ENCODE measurements at regions not wholly inside any gene's neighbourhood (a gene's known extent, or its start where the extent isn't known, plus 50 kb on each side); places are given as distances from the start of the nearest gene placed in this dataset.

- Histone ChIP-seq H3K27me3 (ENCODE audit: control insufficient read depth, insufficient read depth) (no peaks in the 10 kb centered on the region), H3K4me3 (ENCODE audit: low read length) (no peak overlapping the region), H3K9me3 (ENCODE audit: control insufficient read depth, low read length) (no peaks in the 10 kb centered on the region), H3K4me1 (ENCODE audit: control insufficient read depth, insufficient read depth, low read length) (no peaks in the 10 kb centered on the region), H3K27ac (ENCODE audit: low read length) (peak overlapping the region; percentile 71)
- ATAC-seq (no peak), DNase-seq (peak in 1 of 3 donors; percentile 33)
- intact Hi-C loops (cut with DNase I) = no loop called here
- 68% methylated on average over 8 of the region's 8 CpGs for WGBS
Observed at GRCh38 chr12:124726596-124727263, 136.9 kb downstream of the SCARB1 start.

- no peak overlapping the region for H3K4me3 ChIP-seq (ENCODE audit: low read length)
- H3K27me3 ChIP-seq (ENCODE audit: control insufficient read depth, insufficient read depth) = no peaks in the 10 kb centered on the region
- WGBS = 83% methylated on average over 7 of the region's 7 CpGs
- H3K4me1 ChIP-seq (ENCODE audit: control insufficient read depth, insufficient read depth, low read length) = no peaks in the 10 kb centered on the region
- DNase-seq (no peak), ATAC-seq (no peak)
- H3K9me3 ChIP-seq (ENCODE audit: control insufficient read depth, low read length) = no peaks in the 10 kb centered on the region
- intact Hi-C loops (cut with DNase I) = no loop called here
- H3K27ac ChIP-seq (ENCODE audit: low read length) = peak overlapping the region; percentile 46
Observed at GRCh38 chr12:124725597-124726237, 137.9 kb downstream of the SCARB1 start.

GRCh38 chr12:124725099-124725498, 138.6 kb downstream of the SCARB1 start:
- ATAC-seq (no peak), DNase-seq (no peak)
- Histone ChIP-seq H3K9me3 (ENCODE audit: control insufficient read depth, low read length) (no peaks in the 10 kb centered on the region), H3K27ac (ENCODE audit: low read length) (no peak overlapping the region), H3K4me1 (ENCODE audit: control insufficient read depth, insufficient read depth, low read length) (no peaks in the 10 kb centered on the region), H3K27me3 (ENCODE audit: control insufficient read depth, insufficient read depth) (no peaks in the 10 kb centered on the region), H3K4me3 (ENCODE audit: low read length) (no peak overlapping the region)
- WGBS = 91% methylated on average over 9 of the region's 9 CpGs
- intact Hi-C loops (cut with DNase I) = no loop called here

GRCh38 chr12:124722878-124723277, 140.8 kb downstream of the SCARB1 start:
- WGBS = 91% methylated on average over 3 of the region's 3 CpGs
- DNase-seq (no peak), ATAC-seq (no peak)
- Histone ChIP-seq H3K4me1 (ENCODE audit: control insufficient read depth, insufficient read depth, low read length) (no peaks in the 10 kb centered on the region), H3K9me3 (ENCODE audit: control insufficient read depth, low read length) (no peaks in the 10 kb centered on the region), H3K4me3 (ENCODE audit: low read length) (no peak overlapping the region), H3K27me3 (ENCODE audit: control insufficient read depth, insufficient read depth) (no peaks in the 10 kb centered on the region), H3K27ac (ENCODE audit: low read length) (no peak overlapping the region)
- intact Hi-C loops (cut with DNase I) = no loop called here

- Histone ChIP-seq H3K4me3 (ENCODE audit: low read length) (no peak overlapping the region), H3K4me1 (ENCODE audit: control insufficient read depth, insufficient read depth, low read length) (no peaks in the 10 kb centered on the region), H3K9me3 (ENCODE audit: control insufficient read depth, low read length) (no peaks in the 10 kb centered on the region), H3K27me3 (ENCODE audit: control insufficient read depth, insufficient read depth) (no peaks in the 10 kb centered on the region), H3K27ac (ENCODE audit: low read length) (no peak overlapping the region)
- intact Hi-C loops (cut with DNase I) = no loop called here
- 82% methylated on average over 3 of the region's 3 CpGs for WGBS
- DNase-seq (no peak), ATAC-seq (no peak)
Observed at GRCh38 chr12:124721501-124722162, 142.0 kb downstream of the SCARB1 start.

- 43% methylated on average over 16 of the region's 16 CpGs for WGBS
- H3K4me1 ChIP-seq (ENCODE audit: control insufficient read depth, insufficient read depth, low read length) = no peaks in the 10 kb centered on the region
- ATAC-seq (peak; percentile 75 to 86), DNase-seq (peak; percentile 59 to 83 (median 81))
- peak overlapping the region; percentile 5 for H3K27ac ChIP-seq (ENCODE audit: low read length)
- H3K4me3 ChIP-seq (ENCODE audit: low read length) = no peak overlapping the region
- no peaks in the 10 kb centered on the region for H3K27me3 ChIP-seq (ENCODE audit: control insufficient read depth, insufficient read depth)
- no peaks in the 10 kb centered on the region for H3K9me3 ChIP-seq (ENCODE audit: control insufficient read depth, low read length)
- intact Hi-C loops (cut with DNase I) = no loop called here
Observed at GRCh38 chr12:124720681-124721500, 142.8 kb downstream of the SCARB1 start.

- peak; percentile 11 to 33 for ATAC-seq
- 64% methylated on average over 14 of the region's 14 CpGs for WGBS
- H3K27ac ChIP-seq (ENCODE audit: low read length) = peak overlapping the region; percentile 5
- no peaks in the 10 kb centered on the region for H3K4me1 ChIP-seq (ENCODE audit: control insufficient read depth, insufficient read depth, low read length)
- H3K9me3 ChIP-seq (ENCODE audit: control insufficient read depth, low read length) = no peaks in the 10 kb centered on the region
- no peak overlapping the region for H3K4me3 ChIP-seq (ENCODE audit: low read length)
- peak in 1 of 3 donors; percentile 59 for DNase-seq
- H3K27me3 ChIP-seq (ENCODE audit: control insufficient read depth, insufficient read depth) = no peaks in the 10 kb centered on the region
- intact Hi-C loops (cut with DNase I) = no loop called here
Observed at GRCh38 chr12:124720004-124720680, 143.5 kb downstream of the SCARB1 start.

GRCh38 chr12:124719231-124719630, 144.4 kb downstream of the SCARB1 start:
- intact Hi-C loops (cut with DNase I) = no loop called here
- no peak for DNase-seq
- Histone ChIP-seq H3K4me3 (ENCODE audit: low read length) (no peak overlapping the region), H3K9me3 (ENCODE audit: control insufficient read depth, low read length) (no peaks in the 10 kb centered on the region), H3K27me3 (ENCODE audit: control insufficient read depth, insufficient read depth) (no peaks in the 10 kb centered on the region), H3K4me1 (ENCODE audit: control insufficient read depth, insufficient read depth, low read length) (no peaks in the 10 kb centered on the region), H3K27ac (ENCODE audit: low read length) (no peak overlapping the region)
- 94% methylated on average over 12 of the region's 12 CpGs for WGBS
- ATAC-seq = no peak

GRCh38 chr12:124718458-124718857, 145.2 kb downstream of the SCARB1 start:
- DNase-seq = no peak
- no peaks in the 10 kb centered on the region for H3K9me3 ChIP-seq (ENCODE audit: control insufficient read depth, low read length)
- intact Hi-C loops (cut with DNase I) = no loop called here
- no peak overlapping the region for H3K4me3 ChIP-seq (ENCODE audit: low read length)
- no peaks in the 10 kb centered on the region for H3K27me3 ChIP-seq (ENCODE audit: control insufficient read depth, insufficient read depth)
- no peak overlapping the region for H3K27ac ChIP-seq (ENCODE audit: low read length)
- ATAC-seq = no peak
- 94% methylated on average over 8 of the region's 8 CpGs for WGBS
- H3K4me1 ChIP-seq (ENCODE audit: control insufficient read depth, insufficient read depth, low read length) = no peaks in the 10 kb centered on the region

- H3K4me1 ChIP-seq (ENCODE audit: control insufficient read depth, insufficient read depth, low read length) = no peaks in the 10 kb centered on the region
- no peak overlapping the region for H3K4me3 ChIP-seq (ENCODE audit: low read length)
- no peak for ATAC-seq
- no peaks in the 10 kb centered on the region for H3K9me3 ChIP-seq (ENCODE audit: control insufficient read depth, low read length)
- DNase-seq = no peak
- H3K27me3 ChIP-seq (ENCODE audit: control insufficient read depth, insufficient read depth) = no peaks in the 10 kb centered on the region
- intact Hi-C loops (cut with DNase I) = no loop called here
- 94% methylated on average over 14 of the region's 14 CpGs for WGBS
- no peak overlapping the region for H3K27ac ChIP-seq (ENCODE audit: low read length)
Observed at GRCh38 chr12:124718036-124718435, 145.6 kb downstream of the SCARB1 start.

Data from right cardiac atrium (tissue), 5 donors.